Mammary epithelial cell (primary cell): ENCODE measurements at regions not wholly inside any gene's neighbourhood (a gene's known extent, or its start where the extent isn't known, plus 50 kb on each side); places are given as distances from the start of the nearest gene placed in this dataset.

Experiments used
- EZH2 ChIP-seq: IDR thresholded peaks from 2 replicates; pipeline ENCODE4 v1.6.1; 2012; ENCODE audit warnings: low read length, inconsistent platforms, borderline replicate concordance
- TF ChIP-seq, protein P1 (sequence below), 2 donors: IDR thresholded peaks in 1 of 2; conservative IDR thresholded peaks in 1 of 2; 2 replicates each; pipeline ENCODE4 v1.5.1; 2011 to 2012; ENCODE audit warnings: inconsistent platforms in 2 of 2, low read length in 2 of 2, mild to moderate bottlenecking in 2 of 2, control low read depth in 1 of 2, low read depth in 1 of 2; ENCODE audit not compliant: insufficient read depth in 1 of 2; ENCODE audit errors: extremely low read depth in 1 of 2

DNA sequence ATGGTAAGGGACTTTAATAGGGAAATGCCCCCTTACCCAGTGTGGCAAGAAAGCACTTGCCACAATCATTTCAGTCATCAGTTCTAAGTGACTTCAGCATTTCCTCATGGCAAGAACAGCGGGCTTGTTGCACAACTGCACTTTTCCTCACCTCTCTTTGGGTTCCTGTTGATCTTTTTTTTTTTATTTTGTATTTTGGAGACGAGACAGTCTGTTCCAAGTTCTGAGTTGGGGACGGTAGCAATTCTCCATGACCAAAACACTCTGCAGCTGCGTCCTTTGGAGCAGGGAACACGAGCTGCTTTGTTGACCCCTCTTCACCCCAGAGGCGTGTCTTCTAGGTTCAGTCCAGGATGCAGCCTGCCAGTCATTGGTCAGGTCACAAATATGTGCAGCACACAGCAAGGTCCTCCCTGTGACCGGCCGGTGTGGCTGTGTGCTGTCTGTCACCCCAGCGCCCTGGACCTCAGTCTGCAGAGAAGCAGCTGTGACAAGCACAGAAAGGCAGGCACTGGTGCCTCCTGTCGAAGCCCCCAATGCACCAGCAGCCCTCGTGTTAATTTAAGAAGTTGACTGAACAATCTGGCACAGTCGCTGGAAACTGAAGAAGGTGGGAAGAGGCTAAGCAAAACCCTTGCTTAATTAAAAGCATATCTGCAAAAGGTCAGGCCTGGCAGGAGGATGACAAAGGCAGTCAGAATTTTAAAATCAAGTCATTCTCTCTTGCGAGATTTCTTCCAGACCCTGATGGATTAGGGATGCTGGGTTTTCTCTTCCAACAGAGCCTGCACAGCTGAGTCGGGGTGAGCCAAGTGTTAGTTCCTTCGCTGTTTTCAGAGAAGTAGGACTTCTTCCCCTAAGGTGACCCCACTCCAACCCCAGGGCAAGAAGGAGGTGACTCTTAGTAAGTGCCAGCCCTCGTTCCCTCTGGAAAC, 96.7 kb upstream of the COPS8 start:
- TF ChIP-seq, protein P1, sequence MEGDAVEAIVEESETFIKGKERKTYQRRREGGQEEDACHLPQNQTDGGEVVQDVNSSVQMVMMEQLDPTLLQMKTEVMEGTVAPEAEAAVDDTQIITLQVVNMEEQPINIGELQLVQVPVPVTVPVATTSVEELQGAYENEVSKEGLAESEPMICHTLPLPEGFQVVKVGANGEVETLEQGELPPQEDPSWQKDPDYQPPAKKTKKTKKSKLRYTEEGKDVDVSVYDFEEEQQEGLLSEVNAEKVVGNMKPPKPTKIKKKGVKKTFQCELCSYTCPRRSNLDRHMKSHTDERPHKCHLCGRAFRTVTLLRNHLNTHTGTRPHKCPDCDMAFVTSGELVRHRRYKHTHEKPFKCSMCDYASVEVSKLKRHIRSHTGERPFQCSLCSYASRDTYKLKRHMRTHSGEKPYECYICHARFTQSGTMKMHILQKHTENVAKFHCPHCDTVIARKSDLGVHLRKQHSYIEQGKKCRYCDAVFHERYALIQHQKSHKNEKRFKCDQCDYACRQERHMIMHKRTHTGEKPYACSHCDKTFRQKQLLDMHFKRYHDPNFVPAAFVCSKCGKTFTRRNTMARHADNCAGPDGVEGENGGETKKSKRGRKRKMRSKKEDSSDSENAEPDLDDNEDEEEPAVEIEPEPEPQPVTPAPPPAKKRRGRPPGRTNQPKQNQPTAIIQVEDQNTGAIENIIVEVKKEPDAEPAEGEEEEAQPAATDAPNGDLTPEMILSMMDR (conservative IDR thresholded peaks at IDR 0.05 in 1 of 2, IDR thresholded peaks at IDR 0.05 in 1 of 2; ENCODE audit: extremely low read depth in 1 of 2, insufficient read depth in 1 of 2, low read depth in 1 of 2, low read length in 2 of 2) = no peak
- TF ChIP-seq EZH2 = no peak
